ENCODE measurements at regions not wholly inside any gene's neighbourhood (a gene's known extent, or its start where the extent isn't known, plus 50 kb on each side); places are given as distances from the start of the nearest gene placed in this dataset.

DNA sequence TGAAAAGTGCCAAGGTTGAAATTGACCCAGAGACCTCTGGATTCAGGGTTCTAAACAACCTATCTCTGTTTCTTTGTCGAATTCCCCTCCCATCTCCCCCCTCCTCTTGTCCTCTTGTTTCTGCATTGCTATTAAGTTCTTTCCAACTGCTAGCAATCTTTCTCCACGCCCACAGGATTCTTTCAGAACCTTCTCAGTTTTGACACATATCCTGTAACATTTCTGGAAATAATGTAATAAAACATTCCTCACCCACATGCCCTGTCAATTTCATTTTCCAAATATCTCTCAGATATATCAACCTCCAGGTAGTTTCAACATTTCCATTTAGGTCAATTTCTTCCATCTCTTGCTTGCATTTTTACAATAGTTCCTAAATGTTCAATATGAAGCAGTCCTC lies 1105.9 kb downstream of the ARAP2 start:
- H3K4me3 ChIP-seq (ENCODE audit: low read length) = no peak overlapping the region
- H3K4me2 ChIP-seq (ENCODE audit: low read length) = no peak overlapping the region
- H3K9ac ChIP-seq (ENCODE audit: low read depth, low read length) = no peak overlapping the region

DNA sequence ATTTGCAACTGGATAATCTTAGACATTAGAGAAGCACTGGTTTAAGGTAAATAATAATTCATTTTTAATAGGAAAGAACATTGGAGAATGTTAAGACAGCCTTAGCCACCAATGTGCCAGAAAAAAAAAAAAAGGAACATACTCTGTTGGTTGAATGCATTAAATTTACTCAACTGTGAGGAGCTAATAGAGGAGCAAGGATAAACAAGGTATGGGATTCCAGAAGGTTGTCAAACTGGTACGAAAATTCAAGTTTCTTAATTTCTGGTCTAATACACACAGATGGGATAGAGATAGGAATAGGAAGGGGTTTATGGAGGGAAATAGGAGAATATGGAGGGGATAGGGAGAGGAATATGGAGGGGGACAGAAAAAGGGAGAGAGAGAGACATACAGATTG lies 1096.6 kb downstream of the ARAP2 start:
- no peaks in the 10 kb centered on the region for H3K27me3 ChIP-seq (ENCODE audit: control insufficient read depth, insufficient read depth, low read length)
- H3K4me3 ChIP-seq (ENCODE audit: low read length) = no peak overlapping the region
- no peaks in the 10 kb centered on the region for H3K36me3 ChIP-seq (ENCODE audit: insufficient read depth, low read length)
- H3K9me3 ChIP-seq (replicated peaks; ENCODE audit: low read length) = no peaks in the 10 kb centered on the region
- no peaks in the 10 kb centered on the region for H3K4me1 ChIP-seq (ENCODE audit: control insufficient read depth, insufficient read depth, low read length)
- H3K4me2 ChIP-seq (ENCODE audit: low read length) = no peak overlapping the region
- no peak overlapping the region for H3K9ac ChIP-seq (ENCODE audit: low read depth, low read length)

More for the DNA sequence above, 1105.9 kb downstream of the ARAP2 start:
- Histone ChIP-seq H3K9me3 (replicated peaks; ENCODE audit: low read length) (peaks cover 5% of the 10 kb centered on the region), H3K4me1 (ENCODE audit: control insufficient read depth, insufficient read depth, low read length) (no peaks in the 10 kb centered on the region), H3K27me3 (ENCODE audit: control insufficient read depth, insufficient read depth, low read length) (no peaks in the 10 kb centered on the region), H3K36me3 (ENCODE audit: insufficient read depth, low read length) (no peaks in the 10 kb centered on the region)

DNA sequence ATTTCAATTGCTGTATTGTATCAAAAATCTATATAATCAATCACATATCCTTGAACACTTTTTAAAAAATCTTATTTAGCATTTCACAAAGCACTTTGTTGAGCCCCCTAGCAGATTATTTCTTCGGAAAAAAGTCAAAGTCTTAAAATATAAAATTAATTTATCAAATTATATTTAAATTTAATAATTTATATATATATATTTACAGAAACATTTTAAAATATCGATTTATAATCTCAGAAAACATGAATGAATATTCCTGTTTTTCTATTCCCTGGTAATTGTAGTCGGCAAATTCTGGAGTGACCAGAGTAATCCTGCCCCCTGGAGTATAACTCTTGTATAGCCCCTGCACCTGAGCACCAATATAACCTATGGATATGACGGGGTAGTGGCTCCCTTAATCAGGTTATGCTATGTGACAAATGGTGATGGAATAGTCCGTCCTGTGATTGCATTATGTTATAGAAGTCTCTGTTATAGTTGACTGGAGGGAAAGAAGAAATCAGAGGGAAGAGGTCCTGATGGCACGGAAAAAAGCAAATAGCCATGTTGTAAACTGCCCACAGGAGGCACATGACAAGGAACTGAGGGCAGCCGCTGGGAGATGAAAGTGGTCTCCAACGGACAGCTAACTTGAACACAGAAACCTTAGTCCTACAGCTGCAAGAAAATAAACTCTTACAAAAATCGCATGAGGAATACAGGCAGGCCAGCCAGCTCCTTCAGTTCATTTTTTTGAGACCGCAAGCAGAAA lies 1092.3 kb downstream of the ARAP2 start:
- no peak overlapping the region for H3K4me2 ChIP-seq (ENCODE audit: low read length)
- no peak overlapping the region for H3K4me3 ChIP-seq (ENCODE audit: low read length)
- H3K4me1 ChIP-seq (ENCODE audit: control insufficient read depth, insufficient read depth, low read length) = no peaks in the 10 kb centered on the region
- H3K27me3 ChIP-seq (ENCODE audit: control insufficient read depth, insufficient read depth, low read length) = no peaks in the 10 kb centered on the region
- no peak overlapping the region for H3K9ac ChIP-seq (ENCODE audit: low read depth, low read length)
- H3K9me3 ChIP-seq (replicated peaks; ENCODE audit: low read length) = peaks cover 6% of the 10 kb centered on the region
- H3K36me3 ChIP-seq (ENCODE audit: insufficient read depth, low read length) = no peaks in the 10 kb centered on the region

DNA sequence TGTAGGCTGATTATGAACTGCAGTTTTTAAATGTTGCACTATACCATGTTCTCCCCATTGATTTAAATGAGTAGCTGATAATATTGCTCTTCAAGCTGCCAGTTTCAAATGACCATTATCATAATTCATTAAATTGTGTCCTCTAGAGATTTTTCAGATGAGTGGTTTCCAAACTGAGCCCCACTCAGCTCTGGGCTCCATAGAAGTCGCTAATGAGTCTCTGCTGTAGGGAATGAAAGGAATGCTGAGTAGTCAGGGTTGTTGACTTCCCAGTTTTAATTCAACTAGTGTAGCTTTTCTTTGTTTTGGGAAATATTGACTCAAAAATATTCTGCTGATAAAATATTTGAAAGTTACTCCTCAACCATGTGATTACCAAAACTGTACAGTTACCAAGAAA lies 1081.1 kb downstream of the ARAP2 start:
- Histone ChIP-seq H3K9me3 (replicated peaks; ENCODE audit: low read length) (peaks cover 6% of the 10 kb centered on the region), H3K4me2 (ENCODE audit: low read length) (no peak overlapping the region), H3K9ac (ENCODE audit: low read depth, low read length) (no peak overlapping the region), H3K4me3 (ENCODE audit: low read length) (no peak overlapping the region), H3K27me3 (ENCODE audit: control insufficient read depth, insufficient read depth, low read length) (no peaks in the 10 kb centered on the region), H3K36me3 (ENCODE audit: insufficient read depth, low read length) (no peaks in the 10 kb centered on the region), H3K4me1 (ENCODE audit: control insufficient read depth, insufficient read depth, low read length) (no peaks in the 10 kb centered on the region)

DNA sequence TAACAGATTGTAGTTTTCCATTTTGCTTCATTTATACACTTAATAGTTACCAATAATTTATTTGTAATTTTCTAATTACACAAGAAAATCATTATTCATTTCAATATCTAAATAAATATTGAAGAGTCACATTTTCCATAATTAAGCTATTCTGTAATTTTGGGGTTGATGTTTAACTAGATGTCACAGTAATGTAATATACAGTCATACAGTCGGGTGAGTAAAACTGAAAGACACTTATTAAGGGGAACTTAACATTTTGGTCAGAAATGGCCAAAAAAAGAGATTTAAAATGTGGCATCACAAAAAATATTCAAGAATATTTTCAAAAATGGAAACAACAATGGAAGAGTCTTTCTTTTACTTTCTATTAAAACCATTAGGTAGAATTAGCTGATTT lies 1080.3 kb downstream of the ARAP2 start:
- H3K4me3 ChIP-seq (ENCODE audit: low read length) = no peak overlapping the region
- H3K4me1 ChIP-seq (ENCODE audit: control insufficient read depth, insufficient read depth, low read length) = no peaks in the 10 kb centered on the region
- no peaks in the 10 kb centered on the region for H3K27me3 ChIP-seq (ENCODE audit: control insufficient read depth, insufficient read depth, low read length)
- no peak overlapping the region for H3K9ac ChIP-seq (ENCODE audit: low read depth, low read length)
- peaks cover 6% of the 10 kb centered on the region for H3K9me3 ChIP-seq (replicated peaks; ENCODE audit: low read length)
- H3K4me2 ChIP-seq (ENCODE audit: low read length) = no peak overlapping the region
- H3K36me3 ChIP-seq (ENCODE audit: insufficient read depth, low read length) = no peaks in the 10 kb centered on the region

DNA sequence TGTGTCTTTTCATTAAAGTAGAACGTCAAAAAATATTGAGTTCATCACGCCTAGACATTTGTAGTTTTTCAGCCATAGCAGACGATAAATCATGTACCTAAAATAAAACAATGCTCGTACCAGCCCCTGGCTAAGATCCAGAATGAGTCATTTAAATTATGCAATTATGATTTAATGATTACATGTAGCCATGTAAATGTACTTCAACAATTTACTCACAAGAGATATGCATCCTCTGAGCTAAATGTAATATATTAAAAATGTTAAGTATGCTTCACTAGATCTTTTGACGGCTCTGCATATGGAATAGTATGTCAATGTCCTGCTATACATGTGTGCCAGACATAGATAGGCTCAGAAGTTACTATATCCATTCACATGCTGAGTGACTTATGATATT lies 1077.8 kb downstream of the ARAP2 start:
- Histone ChIP-seq H3K4me2 (ENCODE audit: low read length) (no peak overlapping the region), H3K9ac (ENCODE audit: low read depth, low read length) (no peak overlapping the region), H3K4me1 (ENCODE audit: control insufficient read depth, insufficient read depth, low read length) (no peaks in the 10 kb centered on the region), H3K9me3 (replicated peaks; ENCODE audit: low read length) (peaks cover 6% of the 10 kb centered on the region), H3K36me3 (ENCODE audit: insufficient read depth, low read length) (no peaks in the 10 kb centered on the region), H3K4me3 (ENCODE audit: low read length) (no peak overlapping the region), H3K27me3 (ENCODE audit: control insufficient read depth, insufficient read depth, low read length) (no peaks in the 10 kb centered on the region)

DNA sequence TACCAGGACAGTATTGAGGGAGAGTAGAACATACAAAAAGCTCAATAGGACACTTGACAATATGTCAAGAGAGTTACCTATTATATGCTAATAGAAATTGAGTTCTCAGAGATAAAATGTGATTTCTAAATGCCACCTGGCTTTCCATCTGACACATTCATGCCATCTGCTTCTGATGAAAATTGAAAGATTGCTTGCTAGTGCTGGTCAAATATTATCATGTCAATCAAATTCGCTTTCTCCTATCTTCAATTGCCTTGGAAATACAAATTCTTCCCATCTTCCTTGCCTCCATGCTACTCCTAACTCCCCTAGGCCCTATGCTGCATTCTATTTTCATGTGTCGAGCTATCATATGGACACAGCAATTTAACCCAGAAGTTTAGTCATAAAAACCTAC lies 1076.9 kb downstream of the ARAP2 start:
- Histone ChIP-seq H3K9ac (ENCODE audit: low read depth, low read length) (no peak overlapping the region), H3K4me3 (ENCODE audit: low read length) (no peak overlapping the region), H3K36me3 (ENCODE audit: insufficient read depth, low read length) (no peaks in the 10 kb centered on the region), H3K9me3 (replicated peaks; ENCODE audit: low read length) (peaks cover 6% of the 10 kb centered on the region), H3K4me2 (ENCODE audit: low read length) (no peak overlapping the region), H3K4me1 (ENCODE audit: control insufficient read depth, insufficient read depth, low read length) (no peaks in the 10 kb centered on the region), H3K27me3 (ENCODE audit: control insufficient read depth, insufficient read depth, low read length) (no peaks in the 10 kb centered on the region)

DNA sequence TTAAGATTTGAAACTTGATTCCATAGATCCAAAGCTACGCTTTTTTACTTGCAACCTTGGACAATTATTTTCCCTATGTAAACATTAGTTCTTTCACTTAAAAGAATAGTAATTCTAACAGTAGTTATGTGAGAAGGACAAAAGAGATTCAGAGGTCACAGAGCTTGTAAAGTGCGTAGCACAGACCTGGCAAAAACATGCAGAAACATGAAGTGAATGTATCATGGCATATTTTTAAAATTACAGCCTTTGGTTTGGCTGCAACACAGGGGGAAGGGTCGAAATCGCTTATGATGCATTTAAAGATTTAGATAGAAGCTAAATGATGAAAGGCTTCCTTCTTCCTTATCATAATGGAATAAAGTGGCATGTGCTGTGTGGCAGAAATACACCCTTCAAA lies 1068.8 kb downstream of the ARAP2 start:
- Histone ChIP-seq H3K4me1 (ENCODE audit: control insufficient read depth, insufficient read depth, low read length) (no peaks in the 10 kb centered on the region), H3K27me3 (ENCODE audit: control insufficient read depth, insufficient read depth, low read length) (no peaks in the 10 kb centered on the region), H3K9me3 (replicated peaks; ENCODE audit: low read length) (peaks cover 3% of the 10 kb centered on the region), H3K4me3 (ENCODE audit: low read length) (no peak overlapping the region), H3K9ac (ENCODE audit: low read depth, low read length) (no peak overlapping the region), H3K4me2 (ENCODE audit: low read length) (no peak overlapping the region), H3K36me3 (ENCODE audit: insufficient read depth, low read length) (no peaks in the 10 kb centered on the region)

DNA sequence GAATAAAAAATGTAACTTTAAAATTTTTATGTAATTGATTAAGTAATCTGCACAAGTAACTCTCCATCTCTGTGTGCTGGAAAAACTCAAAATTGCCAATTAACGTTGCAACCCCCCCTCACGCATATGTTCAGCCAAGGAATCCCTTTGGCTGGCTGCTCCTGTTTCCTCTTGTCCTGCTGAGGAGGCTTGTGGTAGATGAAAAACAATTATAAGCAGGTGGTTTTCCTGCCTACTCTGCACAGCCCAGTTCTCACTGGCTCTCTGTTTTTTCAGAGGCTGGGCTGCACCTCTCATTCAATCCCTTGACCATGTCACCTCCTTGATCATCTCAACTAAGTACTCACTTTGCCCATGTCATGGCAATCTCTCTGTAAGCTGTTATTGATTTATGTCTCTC lies 1068.4 kb downstream of the ARAP2 start:
- Histone ChIP-seq H3K4me1 (ENCODE audit: control insufficient read depth, insufficient read depth, low read length) (no peaks in the 10 kb centered on the region), H3K4me3 (ENCODE audit: low read length) (no peak overlapping the region), H3K9ac (ENCODE audit: low read depth, low read length) (no peak overlapping the region), H3K27me3 (ENCODE audit: control insufficient read depth, insufficient read depth, low read length) (no peaks in the 10 kb centered on the region), H3K9me3 (replicated peaks; ENCODE audit: low read length) (peaks cover 3% of the 10 kb centered on the region), H3K4me2 (ENCODE audit: low read length) (no peak overlapping the region), H3K36me3 (ENCODE audit: insufficient read depth, low read length) (no peaks in the 10 kb centered on the region)

DNA sequence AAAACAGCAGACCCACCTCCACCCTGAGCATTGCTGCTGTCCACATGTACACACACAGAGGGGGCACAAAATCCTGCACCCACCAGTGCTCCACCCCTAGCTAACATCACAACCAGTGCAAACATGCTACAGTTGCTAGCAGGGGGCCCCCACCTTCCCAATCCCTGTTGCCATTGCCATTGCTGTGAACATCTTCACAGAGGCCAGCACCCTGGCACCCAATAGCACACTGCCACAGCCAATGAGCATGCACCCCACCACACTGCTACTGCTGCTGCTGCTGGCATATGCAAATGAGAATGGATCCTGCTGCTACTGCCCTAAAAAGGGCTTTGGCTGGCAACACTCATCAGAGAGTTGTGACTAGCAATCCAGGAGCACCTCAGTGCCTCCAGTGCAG lies 1061.9 kb downstream of the ARAP2 start:
- Histone ChIP-seq H3K9me3 (replicated peaks; ENCODE audit: low read length) (peaks cover 4% of the 10 kb centered on the region), H3K36me3 (ENCODE audit: insufficient read depth, low read length) (no peaks in the 10 kb centered on the region), H3K27me3 (ENCODE audit: control insufficient read depth, insufficient read depth, low read length) (no peaks in the 10 kb centered on the region), H3K4me1 (ENCODE audit: control insufficient read depth, insufficient read depth, low read length) (no peaks in the 10 kb centered on the region), H3K9ac (ENCODE audit: low read depth, low read length) (no peak overlapping the region), H3K4me2 (ENCODE audit: low read length) (no peak overlapping the region), H3K4me3 (ENCODE audit: low read length) (no peak overlapping the region)

DNA sequence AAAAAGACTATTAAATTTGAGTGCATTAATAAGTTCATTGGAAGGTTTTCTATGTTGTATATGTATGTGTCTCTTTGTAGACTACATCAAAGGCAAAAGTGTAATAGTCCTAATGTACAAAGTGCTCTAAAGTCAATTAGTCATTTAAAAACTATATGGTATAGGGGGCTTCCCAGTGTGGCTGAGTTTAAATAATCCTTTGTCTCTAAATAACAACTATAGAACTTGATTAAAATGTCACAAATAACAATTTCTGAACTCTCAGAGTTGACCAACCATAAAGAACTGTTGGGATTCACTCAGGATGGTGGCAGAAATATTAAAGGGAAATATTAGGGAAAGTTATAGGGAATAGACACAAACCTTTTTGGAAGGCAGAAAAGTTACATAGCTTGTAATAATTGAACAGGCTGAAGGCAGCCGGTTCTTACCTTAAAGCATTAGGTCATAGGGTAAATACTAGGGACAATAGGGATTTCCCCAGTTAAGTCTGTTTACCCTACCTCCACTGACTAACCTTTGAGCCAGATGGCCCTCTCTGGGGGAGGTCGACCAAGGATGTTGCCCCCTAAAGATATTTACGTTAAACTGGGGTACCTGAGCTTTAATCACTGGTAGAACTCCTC lies 1054.2 kb downstream of the ARAP2 start:
- H3K9ac ChIP-seq (ENCODE audit: low read depth, low read length) = no peak overlapping the region
- H3K4me1 ChIP-seq (ENCODE audit: control insufficient read depth, insufficient read depth, low read length) = no peaks in the 10 kb centered on the region
- no peaks in the 10 kb centered on the region for H3K27me3 ChIP-seq (ENCODE audit: control insufficient read depth, insufficient read depth, low read length)
- H3K9me3 ChIP-seq (replicated peaks; ENCODE audit: low read length) = no peaks in the 10 kb centered on the region
- no peak overlapping the region for H3K4me2 ChIP-seq (ENCODE audit: low read length)
- H3K4me3 ChIP-seq (ENCODE audit: low read length) = no peak overlapping the region
- no peaks in the 10 kb centered on the region for H3K36me3 ChIP-seq (ENCODE audit: insufficient read depth, low read length)

DNA sequence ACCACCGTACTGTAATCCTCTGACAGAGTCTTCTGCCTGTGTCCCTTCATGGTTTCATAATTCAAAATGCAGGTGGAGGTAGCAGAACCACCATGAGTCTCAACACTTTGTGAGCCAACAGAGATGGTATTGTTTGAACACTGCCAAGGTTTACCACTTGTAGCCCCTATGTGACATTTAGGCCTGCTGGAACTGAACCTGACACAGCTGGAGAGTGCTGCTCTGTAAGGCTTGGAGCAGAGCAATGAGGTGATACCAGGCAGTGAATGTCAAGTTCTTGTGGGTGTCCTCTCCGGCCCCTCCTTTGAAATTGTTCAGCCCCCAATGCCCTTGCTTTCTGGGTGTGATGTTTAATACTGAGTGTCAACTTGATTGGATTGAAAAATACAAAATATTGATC lies 1042.9 kb downstream of the ARAP2 start:
- Histone ChIP-seq H3K4me3 (ENCODE audit: low read length) (no peak overlapping the region), H3K9me3 (replicated peaks; ENCODE audit: low read length) (peaks cover 4% of the 10 kb centered on the region), H3K4me1 (ENCODE audit: control insufficient read depth, insufficient read depth, low read length) (no peaks in the 10 kb centered on the region)

More for the DNA sequence above, 1042.9 kb downstream of the ARAP2 start:
- H3K9ac ChIP-seq (ENCODE audit: low read depth, low read length) = no peak overlapping the region
- H3K27me3 ChIP-seq (ENCODE audit: control insufficient read depth, insufficient read depth, low read length) = no peaks in the 10 kb centered on the region
- H3K4me2 ChIP-seq (ENCODE audit: low read length) = no peak overlapping the region
- no peaks in the 10 kb centered on the region for H3K36me3 ChIP-seq (ENCODE audit: insufficient read depth, low read length)
